Embryonic facial prominence (tissue), 1 donor: ENCODE measurements at regions not wholly inside any gene's neighbourhood (a gene's known extent, or its start where the extent isn't known, plus 50 kb on each side); places are given as distances from the start of the nearest gene placed in this dataset.
"Not testable (repeated sequence)": the region's sequence is repeated elsewhere in the genome, so short reads cannot be mapped to it uniquely, and the experiment has no call there.

ENCODE experiments used
- DNase-seq: peaks from one replicate; pipeline ENCODE4 v3.0.0-alpha.2; 2016; ENCODE audit errors: extremely low spot score

- not testable (repeated sequence) for DNase-seq
Measured at GRCh38 chr10:64702086-64702485, 1180.9 kb downstream of the REEP3 start.

GRCh38 chr10:64708884-64709681, 1187.9 kb downstream of the REEP3 start:
- DNase-seq, result no peak

GRCh38 chr10:64726466-64726865, 1205.3 kb downstream of the REEP3 start:
- no peak for DNase-seq

DNA sequence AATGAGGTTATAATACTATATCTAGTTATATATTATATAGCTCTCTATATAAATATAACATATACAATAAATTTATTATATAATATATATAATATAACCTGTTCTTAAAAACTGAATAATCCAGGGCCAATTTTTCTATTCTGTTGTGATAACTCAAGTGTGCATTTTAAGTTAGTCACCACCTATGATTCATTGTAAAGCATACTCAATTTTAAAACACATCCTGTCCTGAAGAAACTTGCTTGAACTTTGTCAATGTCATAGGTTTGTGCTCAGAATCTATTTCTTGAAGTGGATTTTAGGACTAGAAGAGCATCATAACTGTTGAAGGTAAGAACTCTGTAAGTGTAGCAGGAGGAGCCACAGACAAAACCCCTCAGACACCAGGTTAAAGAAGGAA, 1209.8 kb downstream of the REEP3 start:
- DNase-seq, result no peak

GRCh38 chr10:64732372-64732957, 1211.3 kb downstream of the REEP3 start:
- DNase-seq, result no peak

DNA sequence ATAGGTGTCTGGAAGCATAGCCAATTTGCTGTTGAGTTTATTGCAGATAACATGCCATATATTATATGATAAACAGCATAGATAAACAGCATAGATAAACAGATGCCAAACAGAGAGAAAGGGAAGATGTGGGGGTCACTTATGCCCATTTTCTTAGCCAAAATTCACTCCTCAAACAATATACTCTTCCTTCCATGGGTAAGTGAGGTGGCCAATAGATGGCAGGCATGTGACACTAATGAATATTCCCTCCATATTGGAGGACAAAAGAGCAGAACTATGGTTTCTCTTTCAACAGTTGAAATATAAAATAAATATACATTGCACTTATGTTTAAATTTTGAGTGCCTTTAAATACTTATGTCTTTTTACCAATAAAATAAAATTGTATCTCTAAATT, 1212.8 kb downstream of the REEP3 start:
- DNase-seq, result no peak

- no peak for DNase-seq
Measured at GRCh38 chr10:64738462-64738861, 1217.3 kb downstream of the REEP3 start.

- DNase-seq, result no peak
Measured at GRCh38 chr10:64745565-64745964, 1224.4 kb downstream of the REEP3 start.

DNA sequence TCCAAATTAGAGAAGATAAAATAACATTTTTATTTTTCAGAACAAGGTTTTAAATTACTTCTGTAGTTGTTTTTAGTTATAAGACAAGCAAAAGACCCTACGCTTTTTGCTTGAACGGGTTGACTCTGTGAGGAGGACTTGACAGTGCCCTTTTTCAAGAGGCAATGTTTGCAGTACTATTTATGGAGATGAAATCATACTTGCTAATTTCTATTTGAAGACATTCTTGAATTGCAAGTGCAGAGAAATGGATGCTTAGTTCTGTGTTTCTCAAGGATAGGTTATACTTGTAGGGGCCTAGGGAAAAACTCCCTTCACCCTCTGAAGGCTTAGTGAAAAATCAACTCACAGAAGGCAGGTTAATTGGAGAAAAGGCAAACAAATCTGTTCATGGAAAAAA, 1229.5 kb downstream of the REEP3 start:
- no peak for DNase-seq

- DNase-seq, result no peak
Measured at GRCh38 chr10:64753516-64753915, 1232.3 kb downstream of the REEP3 start.

- no peak for DNase-seq
Measured at GRCh38 chr10:64760371-64760770, 1239.2 kb downstream of the REEP3 start.

DNA sequence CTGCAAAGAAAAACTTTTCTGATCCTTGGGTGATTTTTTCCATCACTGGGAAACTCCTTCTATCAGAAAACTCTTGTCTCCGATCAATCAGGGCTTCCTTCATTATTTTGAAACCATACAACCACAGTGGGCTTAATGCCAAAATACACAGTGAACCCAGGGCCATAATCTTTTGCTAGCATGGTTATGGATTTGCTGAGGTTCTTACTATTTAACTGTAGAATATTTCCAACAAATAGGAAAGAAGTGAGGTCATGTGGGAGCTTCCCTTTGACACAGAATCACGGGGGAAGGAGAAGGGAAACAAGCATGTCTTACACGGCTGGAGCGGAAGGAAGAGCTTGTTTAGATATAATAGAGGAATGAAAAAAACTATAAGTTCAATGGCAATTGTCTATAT, 1241.7 kb downstream of the REEP3 start:
- no peak for DNase-seq

DNA sequence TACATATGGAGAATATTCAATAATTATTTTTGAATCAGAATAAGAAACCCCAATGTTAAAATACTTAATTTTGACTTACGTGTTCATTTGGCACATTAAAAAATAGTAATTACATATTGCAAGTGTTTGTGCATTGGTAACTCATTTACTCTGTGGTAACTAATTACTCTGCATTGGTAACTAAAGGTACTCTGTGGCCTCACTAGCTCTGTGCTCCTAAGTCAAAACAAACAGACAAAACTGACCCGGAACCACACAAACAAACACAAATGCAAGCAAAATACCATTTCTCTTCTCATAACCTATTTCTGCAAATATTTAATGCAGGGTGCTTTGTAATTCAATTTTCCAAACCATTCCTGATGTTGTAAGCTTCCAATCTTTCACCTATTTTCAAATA, 1244.3 kb downstream of the REEP3 start:
- DNase-seq, result no peak

DNA sequence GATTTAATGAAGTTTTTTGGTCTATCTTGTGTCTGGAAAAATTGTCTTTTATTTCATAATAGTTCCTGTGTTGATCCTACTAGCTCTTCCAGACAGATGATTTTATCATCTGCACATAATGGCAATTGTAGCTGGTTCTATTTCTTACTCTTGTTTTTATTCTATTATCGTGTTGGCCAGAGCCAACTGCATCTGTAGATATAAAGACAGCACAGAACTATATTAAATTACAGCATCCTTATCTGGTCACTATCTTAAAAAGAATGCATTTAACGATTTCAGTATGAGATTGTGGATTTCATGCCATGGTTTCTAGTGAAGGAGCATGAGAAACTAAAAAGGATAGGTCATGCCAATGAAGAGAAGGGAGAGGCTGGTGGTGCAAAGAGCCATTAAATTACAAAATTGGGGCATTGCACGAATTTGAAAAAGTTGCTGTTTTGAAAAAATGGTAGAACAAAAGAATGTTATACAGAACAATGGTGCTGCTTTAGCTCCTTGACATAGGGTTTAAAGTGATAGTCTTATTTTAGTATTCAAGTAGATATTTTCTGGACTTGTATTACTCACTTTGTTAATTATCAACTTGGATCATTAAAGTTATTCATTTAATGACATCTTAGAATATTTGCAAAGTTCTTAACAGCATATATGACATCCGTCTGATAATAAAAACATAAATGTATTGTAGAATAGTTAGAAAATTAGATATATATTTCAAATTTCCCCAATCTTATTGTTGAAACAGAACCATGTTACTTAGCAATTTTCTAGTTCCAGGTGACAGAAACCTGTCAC, 1250.3 kb downstream of the REEP3 start:
- DNase-seq, result no peak

- DNase-seq, result no peak
Measured at GRCh38 chr10:64773357-64773756, 1252.2 kb downstream of the REEP3 start.

DNA sequence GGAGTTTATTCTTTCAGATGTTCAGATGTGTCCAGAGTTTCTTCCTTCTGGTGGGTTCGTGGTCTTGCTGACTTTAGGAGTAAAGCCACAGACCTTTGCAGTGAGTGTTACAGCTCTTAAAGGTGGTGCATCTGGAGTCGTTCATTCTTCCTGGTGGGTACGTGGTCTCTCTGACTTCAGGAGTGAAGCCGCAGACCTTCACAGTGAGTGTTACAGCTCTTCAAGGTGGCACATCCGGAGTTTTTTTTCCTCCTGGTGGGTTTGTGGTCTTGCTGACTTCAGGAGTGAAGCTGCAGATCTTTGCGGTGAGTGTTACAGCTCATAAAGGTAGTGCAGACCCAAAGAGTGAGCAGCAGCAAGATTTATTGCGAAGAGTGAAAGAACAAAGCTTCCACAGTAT, 1263.2 kb downstream of the REEP3 start:
- not testable (repeated sequence) for DNase-seq

DNA sequence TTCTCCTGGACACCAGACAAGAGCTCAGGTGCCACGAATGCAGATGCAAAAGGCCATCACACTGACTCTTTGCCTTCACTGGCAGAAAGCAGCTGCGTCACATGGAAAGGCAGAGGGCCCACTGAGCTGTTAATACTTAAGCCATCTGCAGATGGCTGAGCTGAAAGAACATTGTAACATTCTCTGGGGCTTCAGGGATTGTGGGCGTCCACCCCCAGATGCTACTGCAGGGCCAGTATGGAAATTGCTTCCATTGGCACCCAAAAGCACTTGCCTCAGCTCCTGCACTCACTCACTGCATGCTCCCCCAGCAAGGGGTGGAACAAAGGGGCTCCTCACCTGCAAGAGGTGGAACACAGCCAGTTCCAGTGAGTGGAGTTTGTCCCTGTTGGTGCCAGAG, 1264.6 kb downstream of the REEP3 start:
- no peak for DNase-seq

- no peak for DNase-seq
Measured at GRCh38 chr10:64786989-64787388, 1265.8 kb downstream of the REEP3 start.

DNA sequence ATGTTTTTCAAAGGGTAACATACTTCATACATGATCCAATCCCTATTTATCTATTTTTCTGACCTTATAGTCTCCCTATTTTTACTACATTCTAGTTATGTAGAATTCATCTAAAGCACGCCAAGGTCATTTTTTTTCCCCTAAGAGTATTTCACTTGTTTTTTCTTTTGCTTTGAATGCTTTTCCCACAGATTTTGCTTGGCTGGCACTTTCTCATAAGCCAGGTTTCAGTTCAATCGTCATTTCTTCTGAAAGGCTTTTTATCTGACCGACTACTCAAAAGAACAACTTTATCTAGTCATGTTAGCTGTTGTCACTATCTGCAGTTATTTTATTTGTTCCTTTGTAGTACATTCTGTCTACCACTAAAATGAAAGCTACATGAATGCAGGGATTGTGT, 1274.6 kb downstream of the REEP3 start:
- no peak for DNase-seq

- DNase-seq, result no peak
Measured at GRCh38 chr10:64798297-64798696, 1277.1 kb downstream of the REEP3 start.

- not testable (repeated sequence) for DNase-seq
Measured at GRCh38 chr10:64808233-64808632, 1287.0 kb downstream of the REEP3 start.

- not testable (repeated sequence) for DNase-seq
Measured at GRCh38 chr10:64810046-64810445, 1288.8 kb downstream of the REEP3 start.

GRCh38 chr10:64813391-64813790, 1292.2 kb downstream of the REEP3 start:
- no peak for DNase-seq
